Trophoblast cell (in vitro differentiated cells and primary cell): ENCODE measurements at regions not wholly inside any gene's neighbourhood (a gene's known extent, or its start where the extent isn't known, plus 50 kb on each side); places are given as distances from the start of the nearest gene placed in this dataset.
A peak's percentile ranks its signal among the peaks of the same experiment; 100 is the strongest.
"Not testable (repeated sequence)": the region's sequence is repeated elsewhere in the genome, so short reads cannot be mapped to it uniquely, and the experiment has no call there.

Experiments
- DNase-seq, 2 donors: peaks; one replicate each; pipeline ENCODE4 v3.0.0-alpha.2; 2016
- H2AFZ ChIP-seq: 2 replicates; pipeline ENCODE4 v1.6.1; 2013; ENCODE audit warnings: low read length, moderate library complexity, mild to moderate bottlenecking; ENCODE audit not compliant: insufficient read depth, poor library complexity
- H2AK5ac ChIP-seq: 2 replicates; pipeline ENCODE4 v1.6.1; 2013; ENCODE audit warnings: mild to moderate bottlenecking, low read length
- H2BK120ac ChIP-seq: 2 replicates; pipeline ENCODE4 v1.6.1; 2013; ENCODE audit warnings: low read length, mild to moderate bottlenecking, moderate library complexity; ENCODE audit not compliant: insufficient read depth, poor library complexity
- H2BK12ac ChIP-seq: 2 replicates; pipeline ENCODE4 v1.6.1; 2013; ENCODE audit warnings: mild to moderate bottlenecking, low read length, moderate library complexity
- H2BK5ac ChIP-seq: 2 replicates; pipeline ENCODE4 v1.6.1; 2013; ENCODE audit warnings: low read length, low read depth, moderate library complexity, mild to moderate bottlenecking; ENCODE audit not compliant: poor library complexity
- H3K14ac ChIP-seq: 2 replicates; pipeline ENCODE4 v1.6.1; 2013; ENCODE audit warnings: mild to moderate bottlenecking, low read length
- H3K18ac ChIP-seq: 2 replicates; pipeline ENCODE4 v1.6.1; 2013; ENCODE audit warnings: mild to moderate bottlenecking, low read length
- H3K23ac ChIP-seq: 2 replicates; pipeline ENCODE4 v1.6.1; 2013; ENCODE audit warnings: low read length
- H3K27ac ChIP-seq: 2 replicates; pipeline ENCODE4 v1.5.1; 2013; ENCODE audit warnings: low read depth, mild to moderate bottlenecking, inconsistent platforms, low read length, moderate library complexity
- H3K27me3 ChIP-seq: 2 replicates; pipeline ENCODE4 v1.6.1; 2013; ENCODE audit warnings: inconsistent platforms, mild to moderate bottlenecking, low read length, moderate library complexity; ENCODE audit not compliant: insufficient read depth
- H3K36me3 ChIP-seq, 2 experiments: 1 replicate in 1 of 2; 2 replicates in 1 of 2; pipeline ENCODE4 v1.6.1; 2013; ENCODE audit warnings: low read length in 2 of 2, mild to moderate bottlenecking in 2 of 2, moderate library complexity in 1 of 2; ENCODE audit not compliant: insufficient read depth in 2 of 2, control insufficient read depth in 1 of 2
- H3K4ac ChIP-seq: 2 replicates; pipeline ENCODE4 v1.6.1; 2013; ENCODE audit warnings: low read depth, mild to moderate bottlenecking, low read length, moderate library complexity
- H3K4me1 ChIP-seq, 2 experiments: 1 replicate in 1 of 2; 2 replicates in 1 of 2; pipeline ENCODE4 v1.6.1; 2013; ENCODE audit warnings: low read length in 2 of 2, mild to moderate bottlenecking in 2 of 2, moderate library complexity in 1 of 2; ENCODE audit not compliant: insufficient read depth in 2 of 2, control insufficient read depth in 1 of 2
- H3K4me2 ChIP-seq: 2 replicates; pipeline ENCODE4 v1.6.1; 2013; ENCODE audit warnings: inconsistent platforms, mild to moderate bottlenecking, low read length, moderate library complexity
- H3K4me3 ChIP-seq: 2 replicates; pipeline ENCODE4 v1.5.1; 2013; ENCODE audit warnings: mild to moderate bottlenecking, low read depth, low read length, inconsistent platforms
- H3K79me1 ChIP-seq: one replicate; pipeline ENCODE4 v1.6.1; 2013; ENCODE audit warnings: low read length
- H3K79me2 ChIP-seq: 2 replicates; pipeline ENCODE4 v1.6.1; 2013; ENCODE audit warnings: low read length, mild to moderate bottlenecking; ENCODE audit not compliant: control insufficient read depth, insufficient read depth, poor library complexity
- H3K9ac ChIP-seq: 2 replicates; pipeline ENCODE4 v1.6.1; 2013; ENCODE audit warnings: mild to moderate bottlenecking, low read length
- H3K9me3 ChIP-seq: 2 replicates; pipeline ENCODE4 v1.6.1; 2013; ENCODE audit warnings: low read depth, mild to moderate bottlenecking, control low read depth, inconsistent platforms, low read length; ENCODE audit not compliant: insufficient read depth
- H4K12ac ChIP-seq: 2 replicates; pipeline ENCODE4 v1.6.1; 2013; ENCODE audit warnings: low read depth, mild to moderate bottlenecking, low read length, moderate library complexity
- H4K8ac ChIP-seq: 2 replicates; pipeline ENCODE4 v1.6.1; 2013; ENCODE audit warnings: low read depth, mild to moderate bottlenecking, low read length, moderate library complexity
- H4K91ac ChIP-seq: one replicate; pipeline ENCODE4 v1.6.1; 2013; ENCODE audit warnings: low read depth, mild to moderate bottlenecking, low read length, moderate library complexity
- WGBS: extraction: QIAGEN DNeasy Blood & Tissue Kit; methylation state at CpG from one replicate; pipeline ENCODE4 v1.1.7; 2013; ENCODE audit warnings: missing lambda C conversion rate; ENCODE audit not compliant: insufficient read length, insufficient coverage; ENCODE audit errors: extremely low coverage; 5-methylcytosine and 5-hydroxymethylcytosine counted together

- not testable (repeated sequence) for H3K79me1 ChIP-seq, H2BK120ac ChIP-seq, H4K12ac ChIP-seq, H3K4ac ChIP-seq, H3K4me2 ChIP-seq, H4K8ac ChIP-seq, H3K4me3 ChIP-seq, H2BK12ac ChIP-seq, H3K14ac ChIP-seq, H3K9ac ChIP-seq, H3K9me3 ChIP-seq, H3K4me1 ChIP-seq, H3K18ac ChIP-seq, H3K27me3 ChIP-seq, H2BK5ac ChIP-seq, H3K79me2 ChIP-seq, H3K23ac ChIP-seq, H2AK5ac ChIP-seq, H3K27ac ChIP-seq, H3K36me3 ChIP-seq, H2AFZ ChIP-seq, H4K91ac ChIP-seq
- DNase-seq: peak in 1 of 2 donors; percentile 50
- no CpG with 5 or more reads among the region's 3 CpGs for WGBS
Measured at GRCh38 chr1:148345659-148346151, 137.4 kb downstream of the PPIAL4G start.

- H3K4me2 ChIP-seq, H3K4me1 ChIP-seq, H3K36me3 ChIP-seq, H4K12ac ChIP-seq, H3K79me2 ChIP-seq, H4K91ac ChIP-seq, H3K27ac ChIP-seq, H2BK12ac ChIP-seq, H2BK5ac ChIP-seq, H3K9me3 ChIP-seq, H3K18ac ChIP-seq, DNase-seq, H3K4me3 ChIP-seq, H3K14ac ChIP-seq, H2AFZ ChIP-seq, H2AK5ac ChIP-seq, H3K27me3 ChIP-seq, H3K4ac ChIP-seq, H2BK120ac ChIP-seq, H3K9ac ChIP-seq, H3K23ac ChIP-seq, H4K8ac ChIP-seq, H3K79me1 ChIP-seq: not testable (repeated sequence)
- no CpG with 5 or more reads among the region's 2 CpGs for WGBS
Measured at GRCh38 chr1:148344651-148345050, 138.5 kb downstream of the PPIAL4G start.

DNA sequence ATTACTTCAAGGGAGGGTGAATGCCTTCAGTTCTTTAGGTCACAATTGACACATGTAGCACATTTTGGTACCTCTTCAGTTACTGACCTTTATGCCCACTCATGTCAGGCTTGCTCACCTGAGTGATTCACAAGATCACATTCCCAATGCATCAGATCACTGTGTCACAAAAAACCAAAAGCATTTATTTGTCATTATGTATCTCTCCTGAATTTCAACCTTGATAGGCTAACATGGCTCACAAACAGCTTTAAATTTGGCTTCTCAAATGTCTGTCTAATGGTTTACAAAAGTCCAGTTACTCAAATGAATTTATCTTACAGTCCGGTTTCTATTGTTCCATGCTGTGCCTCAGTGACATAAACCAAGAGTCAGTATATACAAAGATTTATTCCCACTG lies 141.4 kb downstream of the PPIAL4G start:
- H3K18ac ChIP-seq, H3K9ac ChIP-seq, H4K12ac ChIP-seq: not testable (repeated sequence)

GRCh38 chr1:148336121-148336918 lies 146.8 kb downstream of the PPIAL4G start:
- H3K4me2 ChIP-seq, H3K27ac ChIP-seq, H3K18ac ChIP-seq, H3K4me3 ChIP-seq, H3K79me2 ChIP-seq, H3K4ac ChIP-seq, H2BK120ac ChIP-seq, H2BK5ac ChIP-seq, H3K14ac ChIP-seq, H3K9ac ChIP-seq, H4K91ac ChIP-seq, H2AK5ac ChIP-seq, DNase-seq, H2AFZ ChIP-seq, H3K23ac ChIP-seq, H3K4me1 ChIP-seq, H3K36me3 ChIP-seq, H4K12ac ChIP-seq, H3K79me1 ChIP-seq, H2BK12ac ChIP-seq, H3K27me3 ChIP-seq, H3K9me3 ChIP-seq, H4K8ac ChIP-seq: not testable (repeated sequence)
- WGBS: no CpG with 5 or more reads among the region's 5 CpGs

More for the DNA sequence above, 141.4 kb downstream of the PPIAL4G start:
- not testable (repeated sequence) for H2BK120ac ChIP-seq, H3K9me3 ChIP-seq, H3K4ac ChIP-seq, H3K79me2 ChIP-seq, H2AFZ ChIP-seq, H3K4me2 ChIP-seq, H3K27ac ChIP-seq, H2BK12ac ChIP-seq, H3K4me1 ChIP-seq, H3K14ac ChIP-seq, H3K36me3 ChIP-seq, H2AK5ac ChIP-seq, H4K91ac ChIP-seq, H4K8ac ChIP-seq, H3K79me1 ChIP-seq, H3K23ac ChIP-seq, H2BK5ac ChIP-seq, H3K4me3 ChIP-seq, H3K27me3 ChIP-seq
- no CpG with 5 or more reads among the region's 1 CpG for WGBS
- DNase-seq: peak in 1 of 2 donors; percentile 34
